GM23338 (cell line): ENCODE measurements at regions not wholly inside any gene's neighbourhood (a gene's known extent, or its start where the extent isn't known, plus 50 kb on each side); places are given as distances from the start of the nearest gene placed in this dataset.

Experiments used
- ATAC-seq: fragments of 200-7000 bp; cut with Tn5 transposase; 3 replicates; pipeline ENCODE4 v1.9.1; 2020
- DNase-seq: peaks from one replicate; pipeline ENCODE4 v3.0.0-alpha.2; 2015; ENCODE audit warnings: low spot score
- H2AFZ ChIP-seq: fragments of 200-600 bp; sonication (generic); 2 replicates; pipeline ENCODE4 v1.8.0; 2016; ENCODE audit warnings: antibody characterized with exemption, mild to moderate bottlenecking, moderate library complexity
- H3F3A ChIP-seq: fragments of 200-600 bp; sonication (generic); replicated peaks from 2 replicates; pipeline ENCODE4 v1.8.0; 2017; ENCODE audit warnings: antibody characterized with exemption, mixed run types, low read depth
- H3K27ac ChIP-seq: fragments of 200-600 bp; sonication (generic); 2 replicates; pipeline ENCODE4 v1.6.1; 2016; ENCODE audit warnings: low read depth
- H3K27me3 ChIP-seq: fragments of 200-600 bp; sonication (generic); 2 replicates; pipeline ENCODE4 v1.8.0; 2016; ENCODE audit warnings: mild to moderate bottlenecking, mixed run types, moderate library complexity; ENCODE audit not compliant: insufficient read depth
- H3K36me3 ChIP-seq: fragments of 200-600 bp; sonication (generic); 2 replicates; pipeline ENCODE4 v1.8.0; 2016; ENCODE audit warnings: mild to moderate bottlenecking; ENCODE audit not compliant: insufficient read depth
- H3K4me1 ChIP-seq: fragments of 200-600 bp; sonication (generic); 2 replicates; pipeline ENCODE4 v1.8.0; 2016; ENCODE audit warnings: mild to moderate bottlenecking, moderate library complexity; ENCODE audit not compliant: insufficient read depth
- H3K4me2 ChIP-seq: fragments of 200-600 bp; sonication (generic); 2 replicates; pipeline ENCODE4 v1.7.1; 2017; ENCODE audit warnings: mixed run types
- H3K4me3 ChIP-seq: fragments of 200-600 bp; sonication (generic); 2 replicates; pipeline ENCODE4 v1.6.1; 2016; ENCODE audit warnings: mixed run types
- H3K79me2 ChIP-seq: fragments of 200-600 bp; sonication (generic); replicated peaks from 2 replicates; pipeline ENCODE4 v1.8.0; 2017; ENCODE audit warnings: mild to moderate bottlenecking; ENCODE audit not compliant: insufficient read depth
- H3K9me2 ChIP-seq: fragments of 200-600 bp; sonication (generic); 2 replicates; pipeline ENCODE4 v1.8.0; 2017; ENCODE audit not compliant: insufficient read depth
- H4K20me1 ChIP-seq: fragments of 200-600 bp; sonication (generic); replicated peaks from 2 replicates; pipeline ENCODE4 v1.8.0; 2017; ENCODE audit warnings: mild to moderate bottlenecking; ENCODE audit not compliant: insufficient read depth
- H3K27ac Mint-ChIP-seq: 2 replicates; pipeline ENCODE4 v1.8.0; 2020; ENCODE audit warnings: inconsistent platforms, mild to moderate bottlenecking, moderate library complexity, mixed read lengths
- H3K27me3 Mint-ChIP-seq: 3 replicates; pipeline ENCODE4 v1.8.0; 2022; ENCODE audit warnings: low read depth, mild to moderate bottlenecking, moderate library complexity, mixed read lengths, inconsistent platforms; ENCODE audit not compliant: insufficient read depth, poor library complexity
- H3K36me3 Mint-ChIP-seq: 3 replicates; pipeline ENCODE4 v1.8.0; 2021; ENCODE audit warnings: low read depth, mild to moderate bottlenecking, inconsistent platforms, moderate library complexity, mixed read lengths
- H3K4me1 Mint-ChIP-seq: 3 replicates; pipeline ENCODE4 v1.8.0; 2020; ENCODE audit warnings: mild to moderate bottlenecking, inconsistent platforms, mixed read lengths
- H3K4me3 Mint-ChIP-seq: 3 replicates; pipeline ENCODE4 v1.8.0; 2021; ENCODE audit warnings: moderate library complexity, mild to moderate bottlenecking, inconsistent platforms, mixed read lengths
- H3K9me3 Mint-ChIP-seq: 3 replicates; pipeline ENCODE4 v1.8.0; 2020; ENCODE audit warnings: moderate library complexity, mild to moderate bottlenecking, inconsistent platforms, mixed read lengths
- ETS1 ChIP-seq: IDR thresholded peaks from 2 replicates; pipeline ENCODE4 v1.6.1; 2016; ENCODE audit warnings: antibody characterized with exemption
- EZH2 ChIP-seq: fragments of 200-600 bp; sonication (generic); IDR thresholded peaks from one replicate; pipeline ENCODE4 v1.8.0; 2017; ENCODE audit warnings: antibody characterized with exemption, mild to moderate bottlenecking, low read depth; ENCODE audit not compliant: unreplicated experiment
- JUNB ChIP-seq: IDR thresholded peaks from one replicate; pipeline ENCODE4 v1.6.1; 2016; ENCODE audit warnings: antibody characterized with exemption; ENCODE audit not compliant: unreplicated experiment
- NANOG ChIP-seq: IDR thresholded peaks from 2 replicates; pipeline ENCODE4 v1.6.1; 2016; ENCODE audit warnings: antibody characterized with exemption, borderline replicate concordance
- STAT1 ChIP-seq: IDR thresholded peaks from one replicate; pipeline ENCODE4 v1.6.1; 2016; ENCODE audit warnings: antibody characterized with exemption; ENCODE audit not compliant: unreplicated experiment
- ZNF114 ChIP-seq: fragments of 250-450 bp; sonication (Bioruptor Pico); IDR thresholded peaks from 2 replicates; pipeline ENCODE4 v1.5.0; 2020; ENCODE audit warnings: mild to moderate bottlenecking, moderate library complexity
- ZNF331 ChIP-seq: fragments of 250-450 bp; sonication (Bioruptor Pico); IDR thresholded peaks from 2 replicates; pipeline ENCODE4 v1.5.0; 2020; ENCODE audit warnings: low read depth, mild to moderate bottlenecking, moderate library complexity
- ZNF462 ChIP-seq: fragments of 250-450 bp; sonication (Bioruptor Pico); IDR thresholded peaks from 2 replicates; pipeline ENCODE4 v1.5.0; 2020; ENCODE audit warnings: mild to moderate bottlenecking, moderate library complexity
- TF ChIP-seq, protein P1 (sequence below), 2 experiments: fragments of 200-600 bp in 1 of 2; sonication (generic) in 1 of 2; conservative IDR thresholded peaks; 2 replicates each; pipeline versions ENCODE4 v1.5.1 to v1.6.1; 2016 to 2017; ENCODE audit warnings: antibody characterized with exemption in 2 of 2, low read depth in 2 of 2, mild to moderate bottlenecking in 2 of 2, moderate library complexity in 1 of 2
- TF ChIP-seq, protein P2 (sequence below): IDR thresholded peaks from one replicate; pipeline ENCODE4 v1.6.1; 2018; ENCODE audit warnings: antibody characterized with exemption; ENCODE audit not compliant: unreplicated experiment

GRCh38 chr10:53646525-53646924 is 873.9 kb upstream of the MBL2 start (continued):
- TF ChIP-seq, protein P1, sequence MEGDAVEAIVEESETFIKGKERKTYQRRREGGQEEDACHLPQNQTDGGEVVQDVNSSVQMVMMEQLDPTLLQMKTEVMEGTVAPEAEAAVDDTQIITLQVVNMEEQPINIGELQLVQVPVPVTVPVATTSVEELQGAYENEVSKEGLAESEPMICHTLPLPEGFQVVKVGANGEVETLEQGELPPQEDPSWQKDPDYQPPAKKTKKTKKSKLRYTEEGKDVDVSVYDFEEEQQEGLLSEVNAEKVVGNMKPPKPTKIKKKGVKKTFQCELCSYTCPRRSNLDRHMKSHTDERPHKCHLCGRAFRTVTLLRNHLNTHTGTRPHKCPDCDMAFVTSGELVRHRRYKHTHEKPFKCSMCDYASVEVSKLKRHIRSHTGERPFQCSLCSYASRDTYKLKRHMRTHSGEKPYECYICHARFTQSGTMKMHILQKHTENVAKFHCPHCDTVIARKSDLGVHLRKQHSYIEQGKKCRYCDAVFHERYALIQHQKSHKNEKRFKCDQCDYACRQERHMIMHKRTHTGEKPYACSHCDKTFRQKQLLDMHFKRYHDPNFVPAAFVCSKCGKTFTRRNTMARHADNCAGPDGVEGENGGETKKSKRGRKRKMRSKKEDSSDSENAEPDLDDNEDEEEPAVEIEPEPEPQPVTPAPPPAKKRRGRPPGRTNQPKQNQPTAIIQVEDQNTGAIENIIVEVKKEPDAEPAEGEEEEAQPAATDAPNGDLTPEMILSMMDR (conservative IDR thresholded peaks at IDR 0.05; ENCODE audit: low read depth in 2 of 2): no peak
- TF ChIP-seq JUNB: no peak

DNA sequence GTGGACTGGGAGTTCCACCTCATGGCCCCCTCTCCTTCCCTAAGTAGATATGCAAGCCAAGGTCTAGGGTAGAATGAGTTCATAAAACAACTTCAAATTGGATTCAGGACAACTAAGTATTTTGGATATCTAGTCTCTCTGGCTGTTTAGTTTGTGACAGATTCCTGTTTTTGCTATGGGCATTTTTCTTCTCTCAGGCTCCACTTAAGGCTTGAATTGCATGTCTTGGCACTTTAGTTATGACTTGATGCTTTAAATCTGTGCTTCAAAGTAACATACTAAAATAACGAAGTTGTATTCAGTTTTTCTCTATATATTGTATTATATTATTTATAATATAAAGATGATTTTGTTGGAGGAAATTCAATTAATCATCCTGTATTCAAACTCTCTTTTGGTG is 873.4 kb upstream of the MBL2 start:
- DNase-seq (no peak), ATAC-seq (no peak)
- Mint-ChIP-seq H3K27me3 (peaks cover 2% of the 10 kb centered on the region), H3K36me3 (no peaks in the 10 kb centered on the region), H3K4me1 (no peaks in the 10 kb centered on the region), H3K4me3 (no peak overlapping the region), H3K9me3 (no peaks in the 10 kb centered on the region), H3K27ac (no peak overlapping the region)
- H3K36me3 ChIP-seq: no peaks in the 10 kb centered on the region
- 0 out of 2 replicates have a peak overlapping the region, but pooled peaks have one; percentile 44 for H2AFZ ChIP-seq
- no peak overlapping the region for H3K4me2 ChIP-seq
- H4K20me1 ChIP-seq: no peaks in the 10 kb centered on the region
- H3K9me2 ChIP-seq: no peaks in the 10 kb centered on the region
- no peaks in the 10 kb centered on the region for H3F3A ChIP-seq
- no peaks in the 10 kb centered on the region for H3K27me3 ChIP-seq
- H3K27ac ChIP-seq: no peak overlapping the region
- no peak overlapping the region for H3K4me3 ChIP-seq
- H3K4me1 ChIP-seq: peaks cover 6% of the 10 kb centered on the region; the same call in 1 of the 2 replicates
- no peaks in the 10 kb centered on the region for H3K79me2 ChIP-seq
- TF ChIP-seq ZNF331 (CRISPR knock-in tag): no peak
- TF ChIP-seq NANOG: no peak
- no peak for TF ChIP-seq ZNF114 (CRISPR knock-in tag)
- TF ChIP-seq EZH2: no peak
- TF ChIP-seq, protein P1 (conservative IDR thresholded peaks at IDR 0.05; ENCODE audit: low read depth in 2 of 2): no peak
- TF ChIP-seq ZNF462 (CRISPR knock-in tag): no peak
- no peak for TF ChIP-seq ETS1
- no peak for TF ChIP-seq STAT1
- TF ChIP-seq, protein P2, sequence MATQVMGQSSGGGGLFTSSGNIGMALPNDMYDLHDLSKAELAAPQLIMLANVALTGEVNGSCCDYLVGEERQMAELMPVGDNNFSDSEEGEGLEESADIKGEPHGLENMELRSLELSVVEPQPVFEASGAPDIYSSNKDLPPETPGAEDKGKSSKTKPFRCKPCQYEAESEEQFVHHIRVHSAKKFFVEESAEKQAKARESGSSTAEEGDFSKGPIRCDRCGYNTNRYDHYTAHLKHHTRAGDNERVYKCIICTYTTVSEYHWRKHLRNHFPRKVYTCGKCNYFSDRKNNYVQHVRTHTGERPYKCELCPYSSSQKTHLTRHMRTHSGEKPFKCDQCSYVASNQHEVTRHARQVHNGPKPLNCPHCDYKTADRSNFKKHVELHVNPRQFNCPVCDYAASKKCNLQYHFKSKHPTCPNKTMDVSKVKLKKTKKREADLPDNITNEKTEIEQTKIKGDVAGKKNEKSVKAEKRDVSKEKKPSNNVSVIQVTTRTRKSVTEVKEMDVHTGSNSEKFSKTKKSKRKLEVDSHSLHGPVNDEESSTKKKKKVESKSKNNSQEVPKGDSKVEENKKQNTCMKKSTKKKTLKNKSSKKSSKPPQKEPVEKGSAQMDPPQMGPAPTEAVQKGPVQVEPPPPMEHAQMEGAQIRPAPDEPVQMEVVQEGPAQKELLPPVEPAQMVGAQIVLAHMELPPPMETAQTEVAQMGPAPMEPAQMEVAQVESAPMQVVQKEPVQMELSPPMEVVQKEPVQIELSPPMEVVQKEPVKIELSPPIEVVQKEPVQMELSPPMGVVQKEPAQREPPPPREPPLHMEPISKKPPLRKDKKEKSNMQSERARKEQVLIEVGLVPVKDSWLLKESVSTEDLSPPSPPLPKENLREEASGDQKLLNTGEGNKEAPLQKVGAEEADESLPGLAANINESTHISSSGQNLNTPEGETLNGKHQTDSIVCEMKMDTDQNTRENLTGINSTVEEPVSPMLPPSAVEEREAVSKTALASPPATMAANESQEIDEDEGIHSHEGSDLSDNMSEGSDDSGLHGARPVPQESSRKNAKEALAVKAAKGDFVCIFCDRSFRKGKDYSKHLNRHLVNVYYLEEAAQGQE: no peak
- TF ChIP-seq JUNB: no peak
